ENCODE measurements at regions not wholly inside any gene's neighbourhood (a gene's known extent, or its start where the extent isn't known, plus 50 kb on each side); places are given as distances from the start of the nearest gene placed in this dataset.

- H3K27me3 ChIP-seq (replicated peaks; ENCODE audit: control insufficient read depth, insufficient read depth, low read length) = no peaks in the 10 kb centered on the region
- Mint-ChIP-seq H3K9me3 (ENCODE audit: unreplicated experiment) (no peaks in the 10 kb centered on the region), H3K27ac (ENCODE audit: unreplicated experiment) (no peak overlapping the region), H3K27me3 (ENCODE audit: insufficient read depth, unreplicated experiment) (peaks cover 18% of the 10 kb centered on the region), H3K4me1 (ENCODE audit: low read depth, unreplicated experiment) (no peaks in the 10 kb centered on the region), H3K4me3 (ENCODE audit: unreplicated experiment) (no peak overlapping the region), H3K36me3 (ENCODE audit: insufficient read depth, unreplicated experiment) (no peaks in the 10 kb centered on the region)
- DNase-seq = no peak
- ChIA-PET POLR2A (no interaction called here), CTCF (no interaction called here)
- intact Hi-C loops (cut with micrococcal nuclease; ENCODE audit: unreplicated experiment) = no loop called here
- no TSS peak for BruUV-seq (replicated peaks)
- no peaks in the 10 kb centered on the region for H3K9me3 ChIP-seq
- no peaks in the 10 kb centered on the region for H3K36me3 ChIP-seq (ENCODE audit: control insufficient read depth, insufficient read depth, low read length)
- H3K4me3 ChIP-seq (ENCODE audit: low read depth, low read length) = no peak overlapping the region
- no peak for TF ChIP-seq CTCF (IDR thresholded peaks at IDR 0.05; ENCODE audit: insufficient read depth in 1 of 2, low read depth in 1 of 2, low read length in 1 of 2, severe bottlenecking in 1 of 2, unreplicated experiment in 1 of 2)
- no peaks in the 10 kb centered on the region for H3K4me1 ChIP-seq
These were observed 183.2 kb upstream of the RAB6C start for GRCh38 chr2:129796225-129796624.

- H3K36me3 Mint-ChIP-seq (ENCODE audit: insufficient read depth, unreplicated experiment) = no peaks in the 10 kb centered on the region
- no TSS peak for BruUV-seq (replicated peaks)
- no peaks in the 10 kb centered on the region for H3K36me3 ChIP-seq (ENCODE audit: control insufficient read depth, insufficient read depth, low read length)
These were observed 182.5 kb upstream of the RAB6C start for GRCh38 chr2:129796801-129797488.

GRCh38 chr2:129797489-129798300 lies 181.8 kb upstream of the RAB6C start:
- Mint-ChIP-seq H3K27ac (ENCODE audit: unreplicated experiment) (no peak overlapping the region), H3K36me3 (ENCODE audit: insufficient read depth, unreplicated experiment) (no peaks in the 10 kb centered on the region), H3K4me3 (ENCODE audit: unreplicated experiment) (no peak overlapping the region), H3K4me1 (ENCODE audit: low read depth, unreplicated experiment) (no peaks in the 10 kb centered on the region), H3K27me3 (ENCODE audit: insufficient read depth, unreplicated experiment) (peaks cover 18% of the 10 kb centered on the region), H3K9me3 (ENCODE audit: unreplicated experiment) (no peaks in the 10 kb centered on the region)
- BruUV-seq (replicated peaks) = no TSS peak
- H3K4me3 ChIP-seq (ENCODE audit: low read depth, low read length) = no peak overlapping the region
- H3K36me3 ChIP-seq (ENCODE audit: control insufficient read depth, insufficient read depth, low read length) = no peaks in the 10 kb centered on the region
- H3K9me3 ChIP-seq = no peaks in the 10 kb centered on the region
- no peaks in the 10 kb centered on the region for H3K4me1 ChIP-seq
- intact Hi-C loops (cut with micrococcal nuclease; ENCODE audit: unreplicated experiment) = no loop called here
- ChIA-PET CTCF (no interaction called here), POLR2A (no interaction called here)
- no peak for TF ChIP-seq CTCF (IDR thresholded peaks at IDR 0.05; ENCODE audit: insufficient read depth in 1 of 2, low read depth in 1 of 2, low read length in 1 of 2, severe bottlenecking in 1 of 2, unreplicated experiment in 1 of 2)
- no peaks in the 10 kb centered on the region for H3K27me3 ChIP-seq (replicated peaks; ENCODE audit: control insufficient read depth, insufficient read depth, low read length)
- no peak for DNase-seq

More at GRCh38 chr2:129796801-129797488, 182.5 kb upstream of the RAB6C start:
- ChIA-PET CTCF (no interaction called here), POLR2A (no interaction called here)
- Mint-ChIP-seq H3K27me3 (ENCODE audit: insufficient read depth, unreplicated experiment) (peaks cover 18% of the 10 kb centered on the region), H3K27ac (ENCODE audit: unreplicated experiment) (no peak overlapping the region), H3K4me1 (ENCODE audit: low read depth, unreplicated experiment) (no peaks in the 10 kb centered on the region), H3K4me3 (ENCODE audit: unreplicated experiment) (no peak overlapping the region), H3K9me3 (ENCODE audit: unreplicated experiment) (no peaks in the 10 kb centered on the region)
- H3K27me3 ChIP-seq (replicated peaks; ENCODE audit: control insufficient read depth, insufficient read depth, low read length) = no peaks in the 10 kb centered on the region
- H3K4me1 ChIP-seq = no peaks in the 10 kb centered on the region
- no peak for DNase-seq
- intact Hi-C loops (cut with micrococcal nuclease; ENCODE audit: unreplicated experiment) = no loop called here
- TF ChIP-seq CTCF (IDR thresholded peaks at IDR 0.05; ENCODE audit: insufficient read depth in 1 of 2, low read depth in 1 of 2, low read length in 1 of 2, severe bottlenecking in 1 of 2, unreplicated experiment in 1 of 2) = no peak
- H3K4me3 ChIP-seq (ENCODE audit: low read depth, low read length) = no peak overlapping the region
- H3K9me3 ChIP-seq = no peaks in the 10 kb centered on the region

All from Caco-2 (cell line).